GM21360 (cell line): ENCODE measurements at regions not wholly inside any gene's neighbourhood (a gene's known extent, or its start where the extent isn't known, plus 50 kb on each side); places are given as distances from the start of the nearest gene placed in this dataset.

Source experiments
- ATAC-seq: cut with Tn5 transposase; IDR thresholded peaks from one replicate; pipeline ENCODE4 v1.9.1; 2021; ENCODE audit warnings: mild to moderate bottlenecking, moderate library complexity; ENCODE audit not compliant: unreplicated experiment

- no peak for ATAC-seq
These were observed 798.3 kb downstream of the MAFB start for GRCh38 chr20:39890697-39891096.

DNA sequence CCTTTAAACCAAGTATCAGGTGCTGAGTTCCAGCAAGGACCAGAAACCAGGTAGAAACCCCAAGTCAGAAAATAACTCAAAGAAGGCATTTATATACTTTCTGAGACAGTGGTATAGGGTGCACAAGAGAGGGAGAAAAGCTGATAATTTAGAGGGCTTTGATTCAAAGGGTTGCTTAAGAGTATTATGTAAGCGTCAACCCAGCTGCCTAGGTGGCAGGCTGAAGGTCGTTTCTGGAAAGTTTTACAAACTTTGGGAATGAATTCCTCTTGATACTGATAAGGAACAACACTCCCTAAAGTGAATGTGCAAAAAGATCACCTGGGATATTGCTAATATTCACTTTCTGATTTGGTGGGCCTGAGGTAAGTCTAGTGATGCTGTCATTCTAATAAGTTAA is 800.7 kb downstream of the MAFB start:
- no peak for ATAC-seq

DNA sequence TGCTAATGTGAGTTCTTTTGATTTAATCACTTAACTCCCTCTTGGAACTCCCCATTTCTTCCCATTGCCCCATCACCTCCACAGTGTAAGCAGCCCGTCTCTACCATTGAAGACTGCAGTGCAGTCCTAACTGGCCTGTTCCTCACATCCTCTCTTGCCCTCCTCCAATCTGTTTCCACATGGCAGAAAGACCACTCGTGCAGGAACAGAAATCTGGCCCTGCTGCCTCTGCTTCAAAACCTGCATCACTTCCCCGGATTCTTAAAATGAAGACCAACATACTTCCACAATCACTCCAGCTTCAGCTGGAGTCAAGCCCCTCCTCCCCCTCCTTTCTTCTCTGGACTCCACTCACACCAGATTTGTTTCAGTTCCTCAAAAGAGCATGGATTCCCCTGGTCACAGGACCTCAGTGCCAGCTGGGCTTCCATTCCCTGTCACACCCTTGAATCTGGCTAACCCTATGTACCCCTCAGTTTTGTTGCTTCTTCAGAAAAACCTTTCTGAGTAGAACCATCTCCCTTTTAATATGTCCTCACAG is 802.3 kb downstream of the MAFB start:
- no peak for ATAC-seq

DNA sequence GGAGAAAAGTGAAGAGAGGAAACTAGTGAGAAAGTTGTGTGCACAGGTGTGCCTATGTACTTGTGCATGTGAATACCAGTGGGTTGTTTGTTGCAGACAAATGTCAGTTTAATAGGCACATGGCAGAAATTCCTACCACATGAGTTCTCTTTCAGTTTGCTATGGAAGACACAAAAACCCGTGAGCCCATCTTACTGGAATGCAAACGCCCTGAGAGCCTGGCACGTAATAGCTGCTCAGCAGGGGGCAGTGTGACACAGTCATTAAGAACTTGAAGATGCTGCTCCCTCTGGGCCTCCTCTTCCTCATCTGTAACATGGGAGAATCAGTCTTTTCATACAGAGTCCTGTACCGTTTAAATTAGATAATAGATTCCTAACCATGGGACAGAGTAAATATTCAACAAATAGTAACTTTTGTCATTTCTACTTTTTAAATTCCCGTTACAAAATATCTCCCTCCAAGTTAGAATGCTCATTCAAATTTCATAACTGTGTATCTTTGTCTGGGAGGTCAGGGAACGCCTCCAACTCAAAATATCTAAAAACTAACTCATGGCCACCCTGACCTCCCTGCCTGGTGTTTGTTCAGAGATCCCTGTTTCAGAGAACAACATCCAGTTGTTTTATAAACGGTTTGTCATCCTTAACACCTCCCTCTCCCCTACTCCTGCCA is 802.9 kb downstream of the MAFB start:
- no peak for ATAC-seq

DNA sequence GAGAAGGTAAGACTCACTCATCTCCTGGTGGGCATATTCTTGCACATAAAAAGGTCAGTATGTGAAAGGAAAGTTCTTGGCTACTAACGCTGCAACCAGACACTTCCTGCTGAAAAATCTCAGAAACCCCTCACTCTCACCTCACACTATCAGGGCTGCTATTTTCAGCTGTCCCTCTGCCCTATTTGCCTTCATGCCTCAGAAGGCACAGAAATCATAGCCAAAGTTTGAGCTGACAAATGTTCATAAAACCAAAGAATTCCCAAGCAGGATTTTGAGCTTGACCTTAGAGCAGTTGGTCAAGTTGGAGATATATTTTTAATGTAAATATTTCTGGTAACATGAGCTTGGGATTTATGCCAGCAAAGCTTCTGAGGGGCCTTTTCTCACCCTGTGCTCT is 806.2 kb downstream of the MAFB start:
- no peak for ATAC-seq

GRCh38 chr20:39880890-39881289 is 808.1 kb downstream of the MAFB start:
- no peak for ATAC-seq

- ATAC-seq, result no peak
These were observed 809.7 kb downstream of the MAFB start for GRCh38 chr20:39879296-39879695.

DNA sequence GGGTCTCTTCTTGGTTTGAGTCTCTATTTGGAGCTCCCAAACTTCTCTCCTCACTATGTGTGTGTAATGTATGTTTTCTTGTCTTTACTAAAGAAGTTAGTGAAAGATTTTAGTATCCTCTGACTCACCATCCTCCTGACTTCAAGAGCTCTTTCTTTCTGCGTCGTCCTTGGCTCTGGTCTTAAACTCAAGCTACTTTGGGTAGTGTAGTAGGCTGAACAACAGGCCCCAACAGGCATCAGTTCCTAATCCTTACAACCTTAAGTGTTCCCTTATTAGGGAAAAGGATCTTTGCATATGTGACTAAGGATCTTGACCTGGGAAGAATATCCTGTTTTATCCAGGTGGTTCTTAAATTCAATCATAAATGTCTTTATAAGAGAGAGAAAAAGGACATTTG is 810.2 kb downstream of the MAFB start:
- ATAC-seq, result no peak

DNA sequence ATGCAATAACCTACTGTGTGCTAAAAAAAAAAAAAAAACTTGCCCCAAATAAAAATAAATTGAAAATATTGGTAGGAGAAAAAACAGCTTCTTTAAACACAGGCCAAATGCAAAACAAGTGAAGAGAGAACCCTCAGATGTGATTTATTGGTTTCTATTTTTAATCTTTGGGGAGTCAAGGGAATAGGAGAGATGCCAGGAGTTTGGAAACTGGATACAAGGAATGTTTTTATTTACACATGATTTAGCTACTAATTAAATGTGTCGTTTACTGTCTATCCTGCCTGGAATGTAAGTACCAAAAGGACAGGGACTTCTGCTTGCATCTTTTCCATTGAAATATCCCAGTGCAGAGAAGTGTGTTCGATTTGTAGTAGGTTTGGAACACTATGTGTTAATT is 810.7 kb downstream of the MAFB start:
- no peak for ATAC-seq

DNA sequence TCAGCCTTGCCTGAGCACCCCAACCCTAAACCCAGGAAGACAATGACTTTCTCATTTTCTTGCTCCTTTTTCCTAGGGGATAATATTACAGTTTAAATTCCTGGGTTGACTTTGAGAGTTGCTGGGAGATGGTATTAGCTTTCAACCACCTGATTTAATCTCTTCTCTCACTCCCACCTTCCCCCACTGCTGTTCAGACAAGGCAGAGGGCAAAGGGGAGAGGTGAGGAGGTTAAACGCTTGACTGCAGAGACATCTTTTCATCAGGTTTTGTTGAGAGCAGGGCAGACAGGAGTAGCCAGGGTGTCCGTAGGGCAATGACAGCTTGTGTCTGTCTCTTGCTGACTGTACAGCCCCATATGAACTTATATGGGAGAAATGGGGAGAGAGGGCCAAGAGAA is 811.2 kb downstream of the MAFB start:
- no peak for ATAC-seq

- ATAC-seq, result no peak
These were observed 811.9 kb downstream of the MAFB start for GRCh38 chr20:39876976-39877635.

GRCh38 chr20:39875492-39876110 is 813.4 kb downstream of the MAFB start:
- no peak for ATAC-seq

DNA sequence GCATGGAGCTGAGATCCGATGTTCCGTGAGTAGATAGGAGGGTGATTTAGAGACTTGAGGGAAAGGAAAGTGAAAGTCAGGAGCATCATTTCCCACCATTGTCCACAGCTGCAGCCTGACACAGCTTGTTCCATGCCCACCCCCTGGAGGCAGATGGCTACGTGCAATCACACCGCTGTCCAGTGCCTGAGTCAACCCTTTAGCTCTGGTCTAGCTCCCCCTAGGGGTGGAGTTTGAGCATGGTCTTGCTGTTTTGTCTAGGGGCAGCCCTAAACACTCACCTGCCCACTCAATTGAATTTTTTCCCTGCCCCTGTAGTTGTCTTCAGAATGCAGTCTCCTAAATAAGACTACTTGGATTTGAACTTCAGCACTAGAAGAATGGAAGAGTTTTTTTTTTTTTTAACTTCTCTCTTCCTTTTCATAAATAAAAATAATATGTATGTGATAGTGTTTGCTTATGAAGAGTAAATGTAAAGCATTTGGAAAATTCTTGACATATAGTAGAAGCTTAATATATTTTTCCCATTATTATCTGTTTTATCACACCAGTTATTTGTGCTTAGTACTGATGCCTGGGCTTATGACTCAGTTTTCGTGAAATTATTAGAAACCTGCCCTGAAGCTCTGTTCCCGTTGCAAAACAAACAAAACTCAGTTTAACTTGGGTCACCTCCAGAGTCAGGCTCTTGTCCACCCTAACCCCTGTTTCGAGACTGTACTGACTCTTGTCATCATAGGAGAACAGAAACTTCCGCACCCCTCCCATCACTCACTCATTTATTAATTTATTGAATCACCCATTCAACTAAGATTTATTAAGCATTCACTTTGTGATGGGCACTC is 814.8 kb downstream of the MAFB start:
- ATAC-seq, result peak; percentile 89

DNA sequence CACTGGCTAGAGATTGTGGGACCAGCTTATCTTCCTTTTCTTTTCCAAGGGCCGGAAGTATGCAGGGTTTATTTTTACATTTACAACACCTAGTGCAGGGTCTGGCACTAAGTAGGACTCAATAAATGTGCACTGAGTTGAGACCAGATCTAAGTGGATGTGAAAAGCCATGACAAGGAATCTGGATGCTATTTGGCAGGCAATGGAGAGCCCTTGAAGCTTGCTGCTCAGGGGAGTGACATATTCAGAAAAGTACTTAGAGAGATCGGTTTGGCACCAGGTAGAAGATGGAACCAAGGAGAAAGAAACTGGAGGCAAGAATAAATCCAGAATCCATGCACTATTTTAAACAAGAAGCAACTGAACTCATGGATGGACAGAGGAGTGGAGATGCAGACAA is 815.8 kb downstream of the MAFB start:
- ATAC-seq, result no peak

DNA sequence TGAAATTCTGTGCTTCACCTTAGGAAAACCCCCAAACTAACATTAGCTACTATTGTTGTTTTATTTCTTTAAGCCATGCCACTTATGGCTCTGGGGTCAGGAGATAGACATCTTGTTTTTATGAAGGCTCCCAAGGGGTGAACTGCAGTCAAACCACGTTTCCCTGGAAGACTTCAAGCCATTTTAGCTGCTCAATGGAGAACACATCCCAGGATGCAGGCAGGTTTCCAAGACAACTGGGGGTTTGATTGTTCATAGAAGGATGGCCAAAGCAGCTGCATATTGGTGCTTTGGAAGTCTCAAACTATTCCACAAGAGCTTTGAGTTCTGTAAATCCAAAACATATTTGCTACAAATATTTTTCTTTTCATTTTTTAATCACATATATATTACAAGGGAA is 818.0 kb downstream of the MAFB start:
- ATAC-seq, result no peak

DNA sequence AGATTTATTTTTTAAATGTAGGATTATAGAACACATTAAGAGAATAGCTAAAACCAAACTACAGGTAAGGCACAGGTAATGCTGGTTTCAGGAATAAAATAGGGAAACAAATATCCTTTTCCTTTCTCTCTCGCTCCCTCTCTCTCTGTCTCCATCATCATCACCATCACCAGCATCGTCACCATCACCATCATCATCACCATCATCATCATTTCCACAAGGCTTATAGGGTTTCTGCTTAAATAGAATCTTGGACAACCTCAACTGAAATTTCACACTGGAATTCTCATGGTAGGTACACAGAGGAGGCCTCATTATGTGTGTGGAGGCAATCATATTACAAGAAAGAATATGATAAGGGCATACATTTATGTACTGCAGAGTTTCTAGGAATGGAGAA is 823.6 kb downstream of the MAFB start:
- no peak for ATAC-seq

DNA sequence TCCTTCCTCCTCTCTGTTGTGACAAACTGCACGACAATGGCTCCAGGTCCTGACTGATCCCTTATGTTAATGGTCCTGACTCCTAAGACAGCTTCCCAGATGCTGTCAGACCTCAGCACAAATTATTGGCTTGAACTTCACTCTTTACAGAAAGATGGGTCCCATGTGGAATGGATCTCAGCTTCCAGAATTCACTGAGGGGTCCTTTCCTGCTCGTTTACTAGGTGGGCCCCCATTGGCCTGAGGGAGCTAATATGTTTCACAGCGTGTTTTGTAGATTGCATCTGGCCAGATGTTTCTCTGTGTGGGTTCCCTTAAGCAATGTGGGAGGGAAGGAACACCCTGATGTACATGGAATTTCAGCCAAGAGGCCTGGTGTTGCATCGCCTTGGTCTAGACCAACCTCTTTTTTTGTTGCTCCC is 826.6 kb downstream of the MAFB start:
- no peak for ATAC-seq

DNA sequence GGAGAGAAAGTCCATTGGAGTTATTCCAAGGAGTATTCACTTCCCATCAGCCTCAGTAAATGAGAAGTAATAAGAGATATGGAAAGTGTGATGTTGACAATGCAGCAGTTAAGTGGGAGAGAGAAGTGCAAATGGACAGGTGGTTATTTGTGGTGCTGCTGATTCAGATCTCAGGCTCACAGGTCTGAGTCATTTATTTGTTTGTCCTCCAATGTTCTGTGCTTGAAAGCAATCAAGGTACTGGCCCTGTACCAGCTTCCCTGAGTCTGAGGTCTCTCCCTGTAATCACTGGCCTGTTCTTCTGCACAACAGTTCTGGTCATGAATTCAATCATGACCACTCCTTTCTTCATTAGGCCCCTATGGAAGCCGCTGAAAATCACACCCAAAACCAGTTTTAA is 827.7 kb downstream of the MAFB start:
- no peak for ATAC-seq

DNA sequence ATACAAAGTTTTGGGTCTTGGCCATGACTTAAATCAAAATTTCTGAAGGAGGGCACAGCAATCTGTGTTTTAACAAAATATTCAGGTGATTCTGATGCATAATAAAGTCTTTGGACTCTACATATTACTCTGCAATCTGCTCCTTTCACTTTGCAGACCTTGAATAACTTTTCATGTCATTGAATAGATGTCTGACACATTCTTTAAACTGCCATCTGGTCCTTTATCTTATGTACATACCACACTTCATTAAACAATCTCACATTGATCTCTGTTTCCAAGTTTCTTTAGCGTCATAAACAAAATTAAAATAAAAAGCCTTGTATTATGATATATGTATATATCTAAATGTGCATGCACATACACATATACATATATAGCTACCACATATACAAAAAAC is 831.2 kb downstream of the MAFB start:
- ATAC-seq, result no peak

GRCh38 chr20:39857187-39857586 is 831.8 kb downstream of the MAFB start:
- ATAC-seq, result no peak

GRCh38 chr20:39855799-39856198 is 833.2 kb downstream of the MAFB start:
- ATAC-seq, result no peak
